ENCODE measurements at regions not wholly inside any gene's neighbourhood (a gene's known extent, or its start where the extent isn't known, plus 50 kb on each side); places are given as distances from the start of the nearest gene placed in this dataset.

GRCh38 chr1:5308249-5308648 is 653.8 kb downstream of the AJAP1 start:
- TF ChIP-seq POLR2A (IDR thresholded peaks at IDR 0.05) (no peak), CTCF (IDR thresholded peaks at IDR 0.05) (no peak)

Measured in heart left ventricle (tissue), 13 donors.